A549 (cell line): ENCODE measurements at regions not wholly inside any gene's neighbourhood (a gene's known extent, or its start where the extent isn't known, plus 50 kb on each side); places are given as distances from the start of the nearest gene placed in this dataset.
A peak's percentile ranks its signal among the peaks of the same experiment; 100 is the strongest.

Source experiments
- ATAC-seq, 2 experiments: fragments of 200-7000 bp in 1 of 2; fragments of >200 bp in 1 of 2; cut with Nextera tagmentation in 1 of 2; cut with Tn5 transposase in 1 of 2; 3 replicates each; pipeline versions ENCODE4 v1.8.0 to v1.9.1; 2018 to 2020; ENCODE audit warnings: mild to moderate bottlenecking in 1 of 2, moderate library complexity in 1 of 2
- CTCF ChIA-PET: fragments of 300-600 bp; sonication (Branson Sonifier 250); formaldehyde crosslinking; extraction: SDS; loops from one replicate; lab custom pipeline; 2021; ENCODE audit warnings: antibody characterized with exemption, inconsistent platforms; lab: Yijun Ruan, JAX
- POLR2A ChIA-PET: fragments of 350-600 bp; formaldehyde crosslinking; extraction: SDS; loops from one replicate; lab custom pipeline; 2021; ENCODE audit warnings: antibody characterized with exemption, inconsistent platforms; lab: Yijun Ruan, JAX
- DNase-seq, 2 experiments: peaks; one replicate each; pipeline versions ENCODE4 v3.0.0 to v3.0.0-alpha.2; 2011 to 2016; ENCODE audit warnings: low read depth in 1 of 2, low spot score in 1 of 2
- FAIRE-seq: peaks from 2 replicates; lab custom pipeline; 2011; peaks lifted over from hg19 to GRCh38; lab: Jason Lieb, UNC
- H3K27ac ChIP-seq, 2 experiments: fragments of >200 bp; sonication (Bioruptor Twin); formaldehyde crosslinking; 3 replicates each; pipeline ENCODE4 v1.5.1; 2016 to 2017
- H3K4me1 ChIP-seq: fragments of >200 bp; sonication (Bioruptor Twin); formaldehyde crosslinking; 3 replicates; pipeline ENCODE4 v1.6.1; 2016
- H3K4me2 ChIP-seq: fragments of >200 bp; sonication (Bioruptor Twin); formaldehyde crosslinking; 3 replicates; pipeline ENCODE4 v1.6.1; 2016
- H3K4me3 ChIP-seq: fragments of >200 bp; sonication (Bioruptor Twin); formaldehyde crosslinking; 3 replicates; pipeline ENCODE4 v1.5.1; 2016
- H3K9me3 ChIP-seq: fragments of >200 bp; sonication (Bioruptor Twin); formaldehyde crosslinking; 3 replicates; pipeline ENCODE4 v1.6.1; 2016
- CBX8 ChIP-seq: fragments of 200-600 bp; sonication (generic); IDR thresholded peaks from 2 replicates; pipeline ENCODE4 v1.6.1; 2016
- CEBPB ChIP-seq, 2 experiments: fragments of >200 bp in 1 of 2; sonication (Bioruptor Twin) in 1 of 2; formaldehyde crosslinking in 1 of 2; IDR thresholded peaks; 2 replicates each; pipeline ENCODE4 v1.6.1; 2012 to 2016
- CHD4 ChIP-seq: fragments of 200-600 bp; sonication (generic); IDR thresholded peaks from 2 replicates; pipeline ENCODE4 v1.6.1; 2016; ENCODE audit warnings: antibody characterized with exemption, mild to moderate bottlenecking, borderline replicate concordance
- ESRRA ChIP-seq: fragments of 150-350 bp; IDR thresholded peaks from 2 replicates; pipeline ENCODE4 v1.6.1; 2014; ENCODE audit warnings: mild to moderate bottlenecking, low read length, borderline replicate concordance
- FOSL2 ChIP-seq, 2 experiments: fragments of 450-650 bp in 1 of 2; fragments of >200 bp in 1 of 2; sonication (Bioruptor Twin) in 1 of 2; formaldehyde crosslinking; IDR thresholded peaks; 2 replicates each; pipeline versions ENCODE4 v1.5.0 to v1.6.1; 2016 to 2020; ENCODE audit warnings: mild to moderate bottlenecking in 1 of 2, moderate library complexity in 1 of 2
- GATA3 ChIP-seq: IDR thresholded peaks from 2 replicates; pipeline ENCODE4 v1.6.1; 2012; ENCODE audit warnings: borderline replicate concordance
- HDAC2 ChIP-seq: fragments of 200-600 bp; sonication (generic); IDR thresholded peaks from 2 replicates; pipeline ENCODE4 v1.6.1; 2016
- JUN ChIP-seq, 2 experiments: fragments of >200 bp; sonication (Bioruptor Twin); formaldehyde crosslinking; IDR thresholded peaks; 2 replicates in 1 of 2; 3 replicates in 1 of 2; pipeline ENCODE4 v1.6.1; 2016 to 2017
- MAFK ChIP-seq: fragments of 450-650 bp; IDR thresholded peaks from 2 replicates; pipeline ENCODE4 v1.6.1; 2014; ENCODE audit not compliant: partially characterized antibody
- MYC ChIP-seq: IDR thresholded peaks from 2 replicates; pipeline ENCODE4 v1.6.1; 2012; ENCODE audit warnings: mild to moderate bottlenecking, inconsistent platforms, low read length, improper control_type of control experiment, borderline replicate concordance
- NFE2L2 ChIP-seq: fragments of 150-350 bp; conservative IDR thresholded peaks from 2 replicates; pipeline ENCODE4 v1.6.1; 2014; ENCODE audit warnings: low read length
- NPAS2 ChIP-seq: fragments of 250-450 bp; sonication (Bioruptor Pico); IDR thresholded peaks from 2 replicates; pipeline ENCODE4 v1.8.0; 2022; ENCODE audit warnings: mild to moderate bottlenecking, moderate library complexity, borderline replicate concordance
- PHF8 ChIP-seq: fragments of 200-600 bp; sonication (generic); IDR thresholded peaks from 2 replicates; pipeline ENCODE4 v1.6.1; 2016; ENCODE audit warnings: low read depth, mild to moderate bottlenecking, antibody characterized with exemption, moderate library complexity, borderline replicate concordance
- POLR2AphosphoS2 ChIP-seq: conservative IDR thresholded peaks from 2 replicates; pipeline ENCODE4 v1.6.1; 2012; ENCODE audit warnings: low read length, improper control_type of control experiment, inconsistent platforms
- RCOR1 ChIP-seq: fragments of 150-350 bp; IDR thresholded peaks from 2 replicates; pipeline ENCODE4 v1.6.1; 2014; ENCODE audit warnings: antibody characterized with exemption, low read length, low read depth
- REST ChIP-seq: fragments of 200-600 bp; sonication (generic); IDR thresholded peaks from 2 replicates; pipeline ENCODE4 v1.6.1; 2016; ENCODE audit warnings: antibody characterized with exemption, mild to moderate bottlenecking, moderate library complexity
- RNF2 ChIP-seq: fragments of 200-600 bp; sonication (generic); IDR thresholded peaks from 2 replicates; pipeline ENCODE4 v1.6.1; 2016; ENCODE audit warnings: low read depth, mild to moderate bottlenecking, antibody characterized with exemption, moderate library complexity, borderline replicate concordance
- TP53 ChIP-seq: fragments of 250-450 bp; sonication (Bioruptor Pico); IDR thresholded peaks from 2 replicates; pipeline ENCODE4 v1.5.0; 2021; ENCODE audit warnings: mild to moderate bottlenecking, moderate library complexity
- ZFP36 ChIP-seq: fragments of 450-650 bp; IDR thresholded peaks from 2 replicates; pipeline ENCODE4 v1.6.1; 2014; ENCODE audit warnings: borderline replicate concordance; ENCODE audit not compliant: partially characterized antibody
- ZNF302 ChIP-seq: fragments of 250-450 bp; sonication (Bioruptor Pico); IDR thresholded peaks from 2 replicates; pipeline ENCODE4 v1.9.0; 2021; ENCODE audit warnings: inconsistent platforms, mild to moderate bottlenecking, moderate library complexity
- WGBS: methylation state at CpG from one replicate; pipeline ENCODE4 v1.1.6; 2017; ENCODE audit errors: missing lambda C conversion rate; 5-methylcytosine and 5-hydroxymethylcytosine counted together
- TF ChIP-seq, protein P1 (sequence below): IDR thresholded peaks from 2 replicates; pipeline ENCODE4 v1.6.1; 2012; ENCODE audit warnings: low read depth, borderline replicate concordance

GRCh38 chr3:117809186-117810081 is 1099.9 kb downstream of the TUSC7 start:
- Histone ChIP-seq H3K4me3 (no peak overlapping the region), H3K4me2 (no peak overlapping the region), H3K4me1 (no peaks in the 10 kb centered on the region), H3K27ac (no peak overlapping the region), H3K9me3 (no peaks in the 10 kb centered on the region)
- no peak for ATAC-seq
- no peak for DNase-seq
- CTCF ChIA-PET, result interaction anchor here (0.9 kb wide), 1 partner anchor 189 kb away, joined by 3 read pairs; no protein-coding TSS in a partner anchor
- POLR2A ChIA-PET, result no interaction called here
- FAIRE-seq, result no peak
- 80% methylated on average over 1 of the region's 1 CpG for WGBS
- TF ChIP-seq HDAC2 (no peak), NPAS2 (CRISPR knock-in tag) (no peak), MAFK (peak; percentile 94), FOSL2 (IDR thresholded peaks at IDR 0.05) (no peak), FOSL2 (CRISPR knock-in tag; IDR thresholded peaks at IDR 0.05) (no peak)

GRCh38 chr3:117811786-117812185 is 1102.2 kb downstream of the TUSC7 start:
- no peak for FAIRE-seq
- Histone ChIP-seq H3K4me2 (no peak overlapping the region), H3K9me3 (no peaks in the 10 kb centered on the region), H3K27ac (no peak overlapping the region), H3K4me3 (no peak overlapping the region)
- WGBS, result 66% methylated on average over 2 of the region's 2 CpGs
- POLR2A ChIA-PET, result no interaction called here
- TF ChIP-seq JUN (IDR thresholded peaks at IDR 0.05) (no peak), GATA3 (no peak), PHF8 (no peak), ZFP36 (no peak), ESRRA (no peak), CBX8 (no peak), REST (no peak), ZNF302 (CRISPR knock-in tag) (no peak), RNF2 (no peak), CEBPB (IDR thresholded peaks at IDR 0.05) (no peak), CHD4 (no peak), NFE2L2 (no peak), TP53 (CRISPR knock-in tag) (no peak), RCOR1 (no peak), POLR2AphosphoS2 (no peak), MYC (no peak)
- TF ChIP-seq, protein P1, sequence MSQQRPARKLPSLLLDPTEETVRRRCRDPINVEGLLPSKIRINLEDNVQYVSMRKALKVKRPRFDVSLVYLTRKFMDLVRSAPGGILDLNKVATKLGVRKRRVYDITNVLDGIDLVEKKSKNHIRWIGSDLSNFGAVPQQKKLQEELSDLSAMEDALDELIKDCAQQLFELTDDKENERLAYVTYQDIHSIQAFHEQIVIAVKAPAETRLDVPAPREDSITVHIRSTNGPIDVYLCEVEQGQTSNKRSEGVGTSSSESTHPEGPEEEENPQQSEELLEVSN, result no peak
- TF ChIP-seq, all 56 proteins: peak for 0
- no peaks in the 10 kb centered on the region for H3K4me1 ChIP-seq
- DNase-seq (no peak), ATAC-seq (no peak)
- CTCF ChIA-PET, result no interaction called here
